GM19240 (cell line): ENCODE measurements at regions not wholly inside any gene's neighbourhood (a gene's known extent, or its start where the extent isn't known, plus 50 kb on each side); places are given as distances from the start of the nearest gene placed in this dataset.

ENCODE experiments used
- DNase-seq: peaks from one replicate; pipeline ENCODE4 v3.0.0; 2011; ENCODE audit warnings: low spot score; ENCODE audit not compliant: insufficient read length

DNA sequence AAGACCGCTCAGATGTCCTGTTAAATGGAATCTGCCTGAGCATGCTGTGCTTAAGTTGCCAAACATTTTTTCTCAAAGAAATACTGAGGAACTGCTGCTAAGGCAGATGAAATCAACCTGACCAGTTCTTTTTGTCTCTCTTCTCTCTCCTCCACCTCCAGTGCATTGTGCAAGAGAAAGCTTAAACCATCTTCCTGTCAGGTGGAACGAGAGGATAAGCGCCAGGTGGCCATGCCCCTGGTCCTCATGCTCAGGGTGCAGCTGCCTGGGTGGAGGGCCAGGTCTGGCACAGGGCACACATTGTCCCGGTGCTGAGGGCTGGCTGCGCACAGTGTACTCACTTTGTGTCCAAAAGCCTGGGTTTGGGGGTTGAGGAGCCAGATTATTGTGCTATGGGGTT, 176.2 kb upstream of the TP63 start:
- DNase-seq = no peak

GRCh38 chr3:189455641-189456417, 175.4 kb upstream of the TP63 start:
- no peak for DNase-seq

DNA sequence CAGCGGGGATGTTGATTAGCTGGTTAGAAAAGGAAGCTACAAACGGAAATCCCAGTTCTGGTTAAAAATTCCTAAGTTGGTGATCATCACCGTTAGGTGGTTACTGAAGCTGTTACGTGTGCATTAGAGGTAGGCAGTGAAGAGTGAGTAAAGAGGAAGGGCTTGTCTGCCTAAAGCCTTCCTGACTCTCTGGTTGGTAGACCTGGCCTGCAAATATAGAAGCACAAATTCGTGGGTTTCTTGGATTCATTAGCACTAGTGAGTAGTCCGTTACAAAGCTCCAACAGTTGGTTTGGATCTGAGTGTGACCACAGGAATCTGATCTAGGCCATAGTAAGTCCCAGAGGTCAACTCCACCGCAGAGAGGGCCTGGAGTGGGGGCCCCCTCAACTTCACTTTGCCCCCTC, 174.0 kb upstream of the TP63 start:
- DNase-seq = no peak

GRCh38 chr3:189457631-189458412, 173.4 kb upstream of the TP63 start:
- no peak for DNase-seq

DNA sequence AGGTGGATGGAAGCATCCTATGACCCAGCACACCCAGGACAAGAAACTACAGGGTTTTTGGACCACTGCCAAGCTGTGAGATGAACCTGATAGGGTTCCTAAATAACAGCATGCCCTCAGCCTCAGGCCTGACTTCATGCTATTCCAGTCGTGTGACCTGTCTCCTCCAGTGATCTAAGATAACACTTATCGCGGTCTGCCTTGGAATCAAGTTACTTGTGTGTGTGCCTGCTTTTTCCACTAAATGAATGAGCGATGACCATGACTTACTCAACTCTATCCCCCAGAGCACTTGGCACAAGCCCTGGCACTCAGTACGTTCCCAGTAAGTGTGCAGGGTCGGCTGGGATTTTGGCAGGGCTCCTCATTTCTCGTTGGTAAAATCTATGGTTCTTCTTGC, 172.7 kb upstream of the TP63 start:
- DNase-seq = no peak

DNA sequence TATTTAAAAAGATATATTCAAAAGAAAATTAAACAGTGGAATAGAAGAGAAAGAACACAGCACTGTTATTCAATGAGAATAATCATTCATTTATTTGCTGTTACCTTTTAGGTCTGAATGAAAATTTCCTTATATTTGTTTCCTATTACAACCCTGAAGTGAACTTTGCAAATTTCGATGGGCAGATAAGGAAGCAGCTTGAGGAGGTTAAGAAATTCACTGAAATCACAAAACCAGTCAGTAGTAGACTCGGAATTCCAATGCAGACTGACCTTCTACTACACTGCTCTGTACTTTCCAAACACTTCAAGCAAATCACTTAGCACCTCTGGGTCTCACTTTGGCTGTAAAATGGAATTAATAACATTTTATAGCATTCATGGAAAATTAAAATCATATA, 172.0 kb upstream of the TP63 start:
- no peak for DNase-seq

GRCh38 chr3:189460511-189460910, 170.7 kb upstream of the TP63 start:
- no peak for DNase-seq

DNA sequence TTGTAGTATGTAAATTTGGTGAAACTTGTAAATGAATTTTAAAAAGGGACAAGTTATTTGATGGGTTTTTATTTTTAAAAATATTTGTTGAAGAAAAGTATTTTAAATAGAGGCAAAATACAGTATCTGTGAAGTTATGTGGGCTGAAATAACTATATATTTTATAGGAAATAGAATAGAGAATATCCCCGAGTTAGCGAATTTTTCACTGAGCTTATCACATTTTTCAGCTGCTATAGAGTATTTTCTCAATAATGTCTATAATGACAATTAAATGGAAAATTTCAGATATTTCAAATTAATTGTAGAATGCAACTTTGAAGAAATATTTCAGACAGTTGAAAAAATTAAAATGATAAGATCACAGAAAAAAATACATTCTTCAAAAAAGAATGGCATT, 166.4 kb upstream of the TP63 start:
- DNase-seq = no peak

GRCh38 chr3:189466004-189466403, 165.2 kb upstream of the TP63 start:
- DNase-seq = no peak

DNA sequence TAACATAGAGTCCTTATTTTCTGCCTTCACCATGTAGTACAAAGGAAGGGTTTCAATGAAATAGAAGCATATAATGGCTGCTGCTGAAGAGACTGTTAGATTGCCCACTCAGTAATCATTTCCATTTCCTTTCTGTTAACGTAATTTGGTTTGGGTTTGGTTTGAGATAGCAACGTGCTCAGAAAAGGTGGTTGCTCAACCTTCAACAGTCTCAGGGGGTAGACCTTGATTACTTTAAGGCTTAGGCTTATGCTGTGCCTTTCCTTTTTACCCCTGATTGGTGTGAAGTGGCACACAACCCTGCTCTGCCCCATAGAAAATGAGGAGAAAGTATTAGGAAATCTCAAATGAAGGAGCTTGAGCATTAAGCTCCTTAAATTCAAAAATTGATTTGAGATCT, 163.7 kb upstream of the TP63 start:
- DNase-seq = no peak

GRCh38 chr3:189474944-189475343, 156.2 kb upstream of the TP63 start:
- no peak for DNase-seq

DNA sequence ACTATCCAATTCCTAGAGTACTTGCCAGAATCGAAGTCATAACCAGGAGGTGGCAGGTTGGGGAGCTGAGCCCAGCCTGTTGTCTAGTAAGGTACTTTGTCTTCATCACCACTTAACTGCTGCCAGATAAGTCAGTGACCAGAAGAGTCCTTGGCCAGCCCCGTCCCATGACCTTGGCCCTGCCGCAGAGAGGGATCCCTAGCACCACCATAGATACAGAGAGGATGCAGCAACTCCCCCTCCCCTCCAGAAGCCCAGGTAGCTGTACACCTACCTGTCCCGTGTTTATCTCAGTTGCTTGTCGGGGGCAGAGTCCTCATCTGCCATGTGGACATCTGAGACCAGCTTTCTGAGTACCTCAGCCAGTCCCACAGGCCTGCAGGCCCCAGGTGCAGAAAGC, 153.6 kb upstream of the TP63 start:
- no peak for DNase-seq

- DNase-seq = no peak
Measured at GRCh38 chr3:189486556-189486955, 144.6 kb upstream of the TP63 start.

- no peak for DNase-seq
Measured at GRCh38 chr3:189488241-189488767, 142.9 kb upstream of the TP63 start.

DNA sequence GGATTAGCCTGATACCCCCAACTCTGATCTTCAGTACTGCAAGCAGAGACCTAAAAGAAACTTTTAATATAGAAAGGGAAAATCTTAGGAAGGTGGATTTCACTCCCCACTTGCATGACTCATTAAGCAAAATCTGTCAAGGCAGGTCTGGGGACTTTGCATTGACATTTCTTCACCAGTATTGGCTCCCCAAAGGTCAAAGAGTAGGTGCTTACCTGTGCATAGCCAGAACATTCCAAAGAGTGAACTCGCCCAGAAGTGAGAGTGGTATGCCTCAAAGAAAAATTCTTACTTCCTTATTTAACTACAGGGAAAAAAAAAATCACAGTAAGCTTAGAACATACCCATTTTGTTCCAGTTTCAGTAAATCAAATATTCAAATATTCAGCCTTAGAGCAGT, 140.9 kb upstream of the TP63 start:
- no peak for DNase-seq

DNA sequence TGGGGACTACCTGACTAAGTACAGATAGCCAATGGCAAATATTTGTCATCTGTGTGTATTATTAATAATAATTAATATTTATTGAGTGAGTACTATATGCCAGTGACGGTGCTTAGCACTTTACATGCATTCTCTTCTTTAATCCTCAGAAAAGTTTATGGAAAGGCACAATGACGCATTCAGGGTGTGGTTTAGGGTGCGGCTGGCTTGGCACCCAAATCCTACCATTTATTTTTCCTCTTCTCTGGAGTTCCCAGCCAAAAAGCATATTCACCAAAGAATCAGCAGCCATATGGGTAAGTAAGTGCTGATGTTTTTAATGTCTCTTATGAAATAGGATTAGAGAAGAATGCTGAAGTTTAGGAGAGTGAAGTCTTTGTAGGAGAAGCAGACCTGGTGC, 140.4 kb upstream of the TP63 start:
- DNase-seq = no peak

- DNase-seq = no peak
Measured at GRCh38 chr3:189491831-189492230, 139.4 kb upstream of the TP63 start.

DNA sequence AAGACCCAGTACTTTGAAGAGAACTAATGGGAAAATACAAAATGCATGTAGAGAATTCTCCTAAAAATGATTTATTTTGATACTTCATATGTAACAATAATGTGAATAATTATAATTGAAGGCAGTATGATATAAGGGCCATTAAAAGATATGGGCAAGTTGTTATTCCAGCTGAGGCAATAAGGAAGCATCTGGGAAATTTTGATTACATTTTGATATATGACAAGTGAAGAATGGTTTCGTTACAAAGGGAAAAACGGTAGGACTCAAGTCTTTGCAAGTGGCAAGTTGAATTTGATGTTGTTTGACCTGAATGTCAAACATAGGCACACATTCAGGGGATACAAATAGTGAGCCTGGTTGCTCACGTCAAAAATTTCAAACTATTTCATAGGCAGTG, 137.9 kb upstream of the TP63 start:
- no peak for DNase-seq

DNA sequence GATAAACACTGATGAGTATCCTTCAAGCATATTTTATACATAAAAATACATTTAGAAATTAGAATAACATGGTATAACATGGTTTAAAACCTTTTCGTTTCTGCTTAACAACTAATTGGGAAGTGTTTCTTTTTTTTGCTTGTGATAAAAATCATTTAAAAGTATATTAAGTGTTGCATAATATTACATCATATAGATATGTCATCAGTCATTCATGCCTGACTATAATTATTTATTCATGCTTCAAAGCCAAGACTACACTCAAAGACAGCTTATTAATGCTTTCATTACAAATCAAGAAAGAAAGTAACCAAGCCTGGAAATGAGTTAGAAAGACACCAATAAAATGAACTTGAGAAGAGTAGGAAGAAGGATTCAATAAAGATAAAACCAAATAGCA, 136.6 kb upstream of the TP63 start:
- no peak for DNase-seq

DNA sequence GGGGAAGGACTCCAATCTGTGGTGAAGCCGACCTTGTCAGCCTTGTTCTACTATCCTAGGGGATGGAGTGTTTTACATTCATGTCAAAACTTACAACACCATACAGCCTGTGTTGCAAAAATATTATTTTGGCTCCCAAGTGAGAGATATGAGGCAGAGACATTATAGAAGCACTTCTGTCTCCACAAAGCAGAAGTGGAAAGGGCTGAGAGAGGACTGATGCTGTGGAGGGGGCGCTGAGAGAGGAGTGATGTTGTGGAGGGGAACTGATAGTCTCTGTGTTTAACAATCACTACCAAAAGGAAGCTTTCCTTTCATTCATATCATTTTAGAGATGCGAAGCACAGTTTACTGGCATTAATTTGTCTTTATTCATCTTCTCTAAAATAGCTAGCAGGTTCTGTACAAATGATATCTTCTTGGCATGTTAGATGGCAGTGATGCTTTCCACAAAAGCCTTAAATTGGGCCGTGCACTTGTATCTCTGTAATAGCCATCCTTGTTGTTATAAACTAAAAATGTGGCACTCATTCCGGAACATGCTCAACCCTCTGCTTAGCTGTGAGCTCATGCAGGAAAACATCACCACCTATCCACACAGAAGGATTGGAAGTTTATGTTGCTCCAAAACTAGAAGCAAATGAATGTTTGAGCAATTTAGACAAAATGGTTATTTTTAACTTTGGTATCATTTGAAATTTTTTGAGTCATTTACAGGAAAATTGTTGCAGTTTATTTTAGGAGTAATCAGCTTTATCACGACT, 134.6 kb upstream of the TP63 start:
- no peak for DNase-seq

DNA sequence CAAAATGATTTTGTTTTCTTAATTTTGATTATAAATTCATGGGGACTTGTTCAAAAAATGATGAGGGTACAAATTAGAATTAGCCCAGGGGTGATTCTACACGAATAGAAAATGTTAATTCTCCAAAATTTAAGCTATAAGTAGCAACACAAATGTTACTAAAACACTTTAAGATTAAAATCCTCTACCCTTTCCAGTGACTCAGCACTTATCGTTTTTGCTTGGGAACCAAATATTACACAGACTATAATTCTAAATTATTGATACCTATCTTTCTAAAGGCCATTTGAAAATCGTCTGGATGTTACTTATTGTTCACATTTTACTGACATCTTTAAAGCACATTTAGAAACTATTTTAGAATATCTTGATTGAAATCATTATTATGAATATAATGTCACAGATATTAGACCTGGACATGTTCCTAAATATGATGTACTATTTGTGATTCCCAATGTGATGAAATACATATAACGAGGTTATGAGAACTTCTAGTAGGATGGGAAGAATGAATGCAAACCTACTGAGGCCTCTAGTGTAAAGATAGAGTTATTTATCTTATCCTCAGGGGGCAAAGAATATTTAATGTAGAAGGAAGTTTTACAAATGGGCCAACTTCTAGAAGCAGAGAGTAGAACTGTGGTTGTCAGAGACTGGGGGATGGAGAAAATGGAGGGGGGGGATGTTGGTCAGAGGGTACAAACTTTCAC, 132.0 kb upstream of the TP63 start:
- no peak for DNase-seq
